AG09309 (cell line): ENCODE measurements at regions not wholly inside any gene's neighbourhood (a gene's known extent, or its start where the extent isn't known, plus 50 kb on each side); places are given as distances from the start of the nearest gene placed in this dataset.

ENCODE experiments used
- DNase-seq: peaks from one replicate; pipeline ENCODE4 v3.0.0-alpha.2; 2010; ENCODE audit warnings: low read depth
- H3K4me3 ChIP-seq: 2 replicates; pipeline ENCODE4 v1.5.1; 2011; ENCODE audit warnings: mild to moderate bottlenecking, low read depth, low read length, moderate library complexity; ENCODE audit not compliant: control insufficient read depth
- TF ChIP-seq, protein P1 (sequence below): IDR thresholded peaks from 2 replicates; pipeline ENCODE4 v1.5.1; 2011; ENCODE audit warnings: mild to moderate bottlenecking, low read depth, low read length, inconsistent platforms; ENCODE audit not compliant: insufficient read depth, control insufficient read depth; ENCODE audit errors: missing control alignments

DNA sequence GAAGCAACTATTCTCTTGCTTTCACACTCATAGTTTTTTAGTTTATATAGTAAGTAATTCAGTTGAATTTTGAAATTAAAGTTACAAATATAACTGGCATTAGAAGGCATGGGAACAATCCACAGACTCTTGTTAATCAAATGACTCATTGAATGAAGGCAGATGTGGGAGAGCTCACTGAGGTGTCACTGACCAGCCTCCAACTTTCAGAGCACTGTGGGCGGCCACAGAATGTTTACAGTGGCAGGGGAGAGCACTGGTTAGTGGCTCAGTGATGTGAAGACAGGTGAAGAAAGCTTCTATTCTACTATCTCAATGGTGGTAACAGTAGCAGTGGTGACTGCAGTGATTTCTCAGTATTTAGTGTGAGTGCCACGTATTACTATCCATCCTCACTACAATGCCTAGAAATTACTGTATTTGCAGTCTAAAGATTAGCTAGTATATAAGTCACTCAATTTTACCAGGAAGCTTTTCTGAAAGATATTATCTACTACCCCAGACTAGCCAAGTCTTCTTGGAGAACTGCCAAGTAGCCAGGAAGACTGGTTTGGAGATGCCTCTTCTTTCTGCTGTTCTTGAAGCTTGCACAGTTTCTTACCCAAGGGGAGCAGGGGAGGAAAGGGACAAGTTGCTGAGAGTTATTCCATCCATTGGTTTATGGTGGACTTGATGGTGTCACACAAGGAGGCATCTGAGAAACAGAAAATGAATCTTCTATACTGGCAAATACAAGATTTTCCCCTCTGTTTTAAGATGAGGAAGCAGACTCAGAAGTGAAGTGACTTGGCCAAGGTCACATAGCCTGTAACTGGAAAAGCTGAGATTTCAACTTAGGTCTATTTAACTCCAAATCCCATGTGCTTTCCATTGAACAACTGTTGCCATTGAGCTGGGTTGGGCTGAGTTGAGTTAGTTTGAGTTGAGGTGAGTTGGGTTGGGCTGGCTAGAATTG is 231.2 kb downstream of the ANKRD60 start:
- H3K4me3 ChIP-seq, result no peak overlapping the region
- TF ChIP-seq, protein P1, sequence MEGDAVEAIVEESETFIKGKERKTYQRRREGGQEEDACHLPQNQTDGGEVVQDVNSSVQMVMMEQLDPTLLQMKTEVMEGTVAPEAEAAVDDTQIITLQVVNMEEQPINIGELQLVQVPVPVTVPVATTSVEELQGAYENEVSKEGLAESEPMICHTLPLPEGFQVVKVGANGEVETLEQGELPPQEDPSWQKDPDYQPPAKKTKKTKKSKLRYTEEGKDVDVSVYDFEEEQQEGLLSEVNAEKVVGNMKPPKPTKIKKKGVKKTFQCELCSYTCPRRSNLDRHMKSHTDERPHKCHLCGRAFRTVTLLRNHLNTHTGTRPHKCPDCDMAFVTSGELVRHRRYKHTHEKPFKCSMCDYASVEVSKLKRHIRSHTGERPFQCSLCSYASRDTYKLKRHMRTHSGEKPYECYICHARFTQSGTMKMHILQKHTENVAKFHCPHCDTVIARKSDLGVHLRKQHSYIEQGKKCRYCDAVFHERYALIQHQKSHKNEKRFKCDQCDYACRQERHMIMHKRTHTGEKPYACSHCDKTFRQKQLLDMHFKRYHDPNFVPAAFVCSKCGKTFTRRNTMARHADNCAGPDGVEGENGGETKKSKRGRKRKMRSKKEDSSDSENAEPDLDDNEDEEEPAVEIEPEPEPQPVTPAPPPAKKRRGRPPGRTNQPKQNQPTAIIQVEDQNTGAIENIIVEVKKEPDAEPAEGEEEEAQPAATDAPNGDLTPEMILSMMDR, result no peak
- peak; percentile 54 for DNase-seq

DNA sequence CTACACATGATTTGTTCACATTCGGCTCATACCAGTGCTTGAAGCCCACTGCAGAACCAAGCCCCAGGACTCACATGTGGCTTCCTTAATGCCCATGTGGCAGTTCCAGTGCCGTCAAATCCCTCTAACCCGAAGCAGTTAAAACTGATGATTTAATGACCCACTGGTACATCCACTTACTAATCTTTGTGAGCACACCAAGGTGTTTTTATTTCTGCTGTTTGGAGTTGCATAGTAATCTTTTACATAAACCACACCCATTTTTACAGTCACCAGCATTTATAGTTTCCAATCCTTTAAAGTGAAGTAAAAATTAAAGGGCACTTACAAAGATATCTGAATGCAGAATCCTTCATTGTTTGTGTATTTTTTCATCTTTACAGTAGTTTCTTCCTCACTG is 232.0 kb downstream of the ANKRD60 start:
- no peak for DNase-seq
- no peak overlapping the region for H3K4me3 ChIP-seq
- TF ChIP-seq, protein P1, result no peak

DNA sequence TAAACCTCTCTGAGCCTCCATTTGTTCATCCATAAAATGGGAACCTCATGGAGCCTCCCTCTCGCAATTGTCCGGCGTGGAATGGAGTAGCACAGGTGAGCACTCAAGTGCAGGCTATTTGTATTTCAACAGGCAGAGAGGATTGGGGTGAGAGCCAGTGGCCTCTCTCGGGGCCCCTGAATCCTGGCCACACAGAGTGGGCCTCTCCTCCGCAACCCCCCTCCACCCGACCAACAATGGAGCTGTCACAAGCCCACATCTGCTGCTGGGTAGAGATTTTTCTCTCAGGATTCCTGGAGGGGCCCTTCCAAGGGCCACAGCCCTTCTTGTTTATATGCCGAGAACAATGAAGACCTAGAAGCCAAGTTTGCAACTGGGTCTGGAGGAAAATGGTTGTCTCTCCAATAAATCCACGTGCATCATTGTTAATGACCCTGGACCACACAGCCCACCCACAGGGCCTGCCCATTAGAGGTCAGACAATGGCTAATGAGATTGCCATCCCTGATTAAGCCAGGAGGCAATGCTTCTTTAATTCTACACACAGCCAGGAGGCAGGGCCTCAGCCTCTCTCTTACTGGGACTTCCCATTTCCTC is 233.0 kb downstream of the ANKRD60 start:
- no peak for DNase-seq
- no peak overlapping the region for H3K4me3 ChIP-seq
- TF ChIP-seq, protein P1, result no peak

DNA sequence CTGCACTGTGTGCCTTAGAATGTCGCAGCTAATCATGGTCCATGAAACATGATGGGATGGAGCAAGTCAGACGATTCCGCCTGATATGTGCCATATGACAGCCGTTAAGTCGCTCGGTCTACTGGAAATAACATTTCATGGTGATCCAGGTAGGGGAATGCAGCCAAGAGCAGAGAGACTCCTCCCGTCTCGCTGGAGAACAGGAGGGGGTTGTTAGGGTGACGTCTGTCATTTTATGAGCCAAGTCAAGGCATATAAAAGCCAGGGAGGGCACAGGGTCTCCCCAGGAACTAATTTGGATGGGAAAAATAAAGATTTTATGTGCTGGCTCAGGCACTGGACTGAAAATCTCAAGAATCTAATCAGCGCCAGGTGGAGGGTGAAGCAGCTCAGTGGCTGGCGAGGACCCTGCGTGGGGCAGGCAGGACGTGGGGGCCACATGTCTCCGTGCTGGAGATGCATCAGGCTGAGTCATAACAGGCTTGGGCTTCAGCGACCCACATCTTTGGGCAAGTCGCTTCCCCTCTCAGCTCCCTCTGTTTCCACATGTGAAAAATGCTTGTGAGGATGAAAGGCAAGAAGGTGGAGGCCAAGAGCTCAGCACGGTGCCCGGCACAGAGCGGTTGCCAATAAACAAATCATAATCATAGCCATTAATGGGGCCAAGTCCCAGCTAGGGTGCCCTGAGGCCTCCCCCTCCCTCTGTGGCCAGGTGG is 234.6 kb downstream of the ANKRD60 start:
- no peak overlapping the region for H3K4me3 ChIP-seq
- DNase-seq, result no peak
- TF ChIP-seq, protein P1, result no peak

DNA sequence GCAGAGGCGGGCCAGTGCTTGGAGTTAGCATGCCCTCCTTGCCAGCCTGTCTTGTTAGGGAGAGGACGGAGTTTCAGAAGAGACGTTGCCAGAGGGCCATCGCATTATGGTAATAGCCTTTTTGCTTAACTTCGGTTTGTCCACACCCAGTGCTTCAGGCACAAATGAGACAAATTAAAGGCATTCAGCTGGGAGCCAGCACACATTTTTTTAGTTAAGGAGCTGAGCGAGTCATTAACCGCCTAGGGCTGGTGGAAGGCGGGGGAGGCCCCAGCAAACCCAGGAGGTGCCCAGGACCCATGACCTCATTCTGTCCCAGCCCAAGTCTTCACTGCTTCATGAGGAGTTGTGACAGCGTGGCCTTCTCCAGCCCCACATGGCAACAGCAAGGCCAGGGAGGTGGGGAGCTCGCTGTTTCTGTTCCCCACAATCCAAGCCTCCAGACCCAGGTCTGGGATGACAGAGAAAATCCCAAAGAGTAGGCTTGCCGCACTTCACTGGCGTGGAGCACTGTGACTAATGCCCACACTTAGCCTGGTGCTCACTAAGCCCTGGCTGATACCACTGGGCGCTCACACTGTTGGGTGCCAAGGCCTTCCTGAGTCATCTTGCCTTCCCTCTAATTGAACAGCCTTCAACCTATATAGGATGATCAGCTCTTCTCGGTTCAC is 237.1 kb downstream of the ANKRD60 start:
- DNase-seq, result peak; percentile 84
- TF ChIP-seq, protein P1, result no peak
- H3K4me3 ChIP-seq, result no peak overlapping the region

DNA sequence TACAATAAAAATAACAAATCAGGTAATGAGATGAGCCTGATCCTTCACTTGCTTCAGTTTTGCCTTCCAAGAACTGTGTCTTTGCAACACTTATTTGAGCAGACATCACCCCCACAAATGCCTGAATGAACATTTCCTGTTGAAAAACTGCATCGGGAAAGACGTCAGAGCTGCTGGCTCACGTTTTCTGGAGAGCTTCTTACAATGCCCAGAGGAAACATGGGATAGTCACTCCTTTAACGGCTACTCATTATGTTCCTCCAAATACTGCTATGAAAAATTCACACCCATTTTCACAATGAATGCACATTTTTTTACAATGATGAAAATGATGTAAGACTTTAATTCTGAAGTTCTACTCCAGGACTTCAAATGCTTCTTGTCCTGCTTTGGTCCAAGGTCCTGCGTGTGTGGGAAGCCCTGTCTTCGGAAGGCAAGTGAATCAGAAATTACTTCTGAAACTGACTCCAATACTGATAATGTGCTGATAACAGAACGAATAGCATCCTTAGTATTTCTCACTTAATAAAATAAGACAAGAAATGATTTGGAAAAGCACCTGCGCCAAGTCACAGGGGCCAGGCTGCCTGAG is 238.0 kb downstream of the ANKRD60 start:
- TF ChIP-seq, protein P1, result no peak
- DNase-seq, result peak; percentile 72
- no peak overlapping the region for H3K4me3 ChIP-seq
